H9 (cell line): ENCODE measurements at regions not wholly inside any gene's neighbourhood (a gene's known extent, or its start where the extent isn't known, plus 50 kb on each side); places are given as distances from the start of the nearest gene placed in this dataset.

ENCODE experiments used
- DNase-seq: peaks from one replicate; pipeline ENCODE4 v3.0.0-alpha.2; 2017
- H2AFZ ChIP-seq: one replicate; pipeline ENCODE4 v1.6.1; 2013; ENCODE audit warnings: mild to moderate bottlenecking, low read length, control low read depth, moderate library complexity
- H2AK5ac ChIP-seq: 2 replicates; pipeline ENCODE4 v1.6.1; 2013; ENCODE audit warnings: low read length, control low read depth, mixed read lengths; ENCODE audit not compliant: insufficient read length
- H2BK120ac ChIP-seq: one replicate; pipeline ENCODE4 v1.6.1; 2013; ENCODE audit warnings: low read depth, mild to moderate bottlenecking, low read length, control low read depth, inconsistent platforms; ENCODE audit not compliant: poor library complexity, severe bottlenecking
- H2BK12ac ChIP-seq: 2 replicates; pipeline ENCODE4 v1.6.1; 2013; ENCODE audit warnings: low read length, control low read depth, mixed read lengths, low read depth; ENCODE audit not compliant: insufficient read length
- H2BK15ac ChIP-seq: 2 replicates; pipeline ENCODE4 v1.6.1; 2013; ENCODE audit warnings: low read depth, low read length, control low read depth
- H2BK20ac ChIP-seq: one replicate; pipeline ENCODE4 v1.6.1; 2013; ENCODE audit warnings: low read depth, mild to moderate bottlenecking, low read length, control low read depth, inconsistent platforms; ENCODE audit not compliant: poor library complexity, severe bottlenecking
- H2BK5ac ChIP-seq: 2 replicates; pipeline ENCODE4 v1.6.1; 2013; ENCODE audit warnings: low read length, control low read depth, mixed read lengths; ENCODE audit not compliant: insufficient read length
- H3K14ac ChIP-seq: 2 replicates; pipeline ENCODE4 v1.6.1; 2013; ENCODE audit warnings: low read length, control low read depth; ENCODE audit not compliant: insufficient read depth
- H3K18ac ChIP-seq: 2 replicates; pipeline ENCODE4 v1.6.1; 2013; ENCODE audit warnings: low read depth, mild to moderate bottlenecking, mixed read lengths, low read length, control low read depth; ENCODE audit not compliant: insufficient read length
- H3K23ac ChIP-seq: 2 replicates; pipeline ENCODE4 v1.6.1; 2013; ENCODE audit warnings: low read length, control low read depth, mixed read lengths, low read depth; ENCODE audit not compliant: insufficient read length
- H3K23me2 ChIP-seq: 2 replicates; pipeline ENCODE4 v1.6.1; 2013; ENCODE audit warnings: low read depth, mild to moderate bottlenecking, mixed read lengths, low read length, control low read depth; ENCODE audit not compliant: insufficient read length, poor library complexity, severe bottlenecking
- H3K27ac ChIP-seq: 2 replicates; pipeline ENCODE4 v1.5.1; 2013; ENCODE audit warnings: low read length, control low read depth, mixed read lengths, low read depth; ENCODE audit not compliant: insufficient read length
- H3K27me3 ChIP-seq: 2 replicates; pipeline ENCODE4 v1.6.1; 2013; ENCODE audit warnings: low read length, control low read depth, inconsistent platforms; ENCODE audit not compliant: insufficient read depth
- H3K4ac ChIP-seq: 2 replicates; pipeline ENCODE4 v1.6.1; 2013; ENCODE audit warnings: low read depth, mild to moderate bottlenecking, control low read depth, inconsistent platforms, low read length, moderate library complexity
- H3K4me1 ChIP-seq: 2 replicates; pipeline ENCODE4 v1.6.1; 2013; ENCODE audit warnings: low read length, control low read depth, inconsistent platforms; ENCODE audit not compliant: insufficient read depth
- H3K4me2 ChIP-seq: 2 replicates; pipeline ENCODE4 v1.6.1; 2013; ENCODE audit warnings: low read length, control low read depth, mixed read lengths; ENCODE audit not compliant: insufficient read length, insufficient read depth
- H3K56ac ChIP-seq: 2 replicates; pipeline ENCODE4 v1.6.1; 2013; ENCODE audit warnings: low read depth, mild to moderate bottlenecking, mixed read lengths, low read length, control low read depth; ENCODE audit not compliant: insufficient read length
- H3K79me1 ChIP-seq: 2 replicates; pipeline ENCODE4 v1.6.1; 2013; ENCODE audit warnings: low read depth, mild to moderate bottlenecking, moderate library complexity, low read length, control low read depth, inconsistent platforms; ENCODE audit not compliant: insufficient read depth, poor library complexity, severe bottlenecking
- H3K79me2 ChIP-seq: 2 replicates; pipeline ENCODE4 v1.6.1; 2013; ENCODE audit warnings: low read length, control low read depth, inconsistent platforms; ENCODE audit not compliant: insufficient read depth
- H3K9ac ChIP-seq: 2 replicates; pipeline ENCODE4 v1.6.1; 2013; ENCODE audit warnings: low read length, control low read depth, mixed read lengths; ENCODE audit not compliant: insufficient read length; ENCODE audit errors: extremely low read depth
- H3K9me3 ChIP-seq: one replicate; pipeline ENCODE4 v1.6.1; 2013; ENCODE audit warnings: low read depth, low read length, inconsistent platforms; ENCODE audit not compliant: control insufficient read depth
- H3T11ph ChIP-seq: one replicate; pipeline ENCODE4 v1.6.1; 2013; ENCODE audit warnings: mild to moderate bottlenecking, low read length, control low read depth, inconsistent platforms
- H4K20me1 ChIP-seq: one replicate; pipeline ENCODE4 v1.6.1; 2013; ENCODE audit not compliant: control insufficient read depth, insufficient read length, insufficient read depth
- H4K5ac ChIP-seq: 2 replicates; pipeline ENCODE4 v1.6.1; 2013; ENCODE audit warnings: low read depth, mild to moderate bottlenecking, mixed read lengths, low read length, control low read depth; ENCODE audit not compliant: insufficient read length
- H4K8ac ChIP-seq: replicated peaks from 2 replicates; pipeline ENCODE4 v1.6.1; 2013; ENCODE audit warnings: low read length, control low read depth, mixed read lengths, low read depth; ENCODE audit not compliant: insufficient read length
- H4K91ac ChIP-seq: 2 replicates; pipeline ENCODE4 v1.6.1; 2013; ENCODE audit warnings: low read depth, mild to moderate bottlenecking, moderate library complexity, mixed read lengths, low read length, control low read depth; ENCODE audit not compliant: insufficient read length
- H3K27ac Mint-ChIP-seq, 3 experiments: 2 replicates in 2 of 3; 3 replicates in 1 of 3; pipeline ENCODE4 v1.8.0; 2020 to 2021; ENCODE audit warnings: mixed read lengths in 3 of 3, mild to moderate bottlenecking in 1 of 3, moderate library complexity in 1 of 3
- H3K27me3 Mint-ChIP-seq: 2 replicates; pipeline ENCODE4 v1.8.0; 2021; ENCODE audit warnings: low read depth, mild to moderate bottlenecking, moderate library complexity, mixed read lengths
- H3K36me3 Mint-ChIP-seq, 3 experiments: 2 replicates in 2 of 3; 3 replicates in 1 of 3; pipeline ENCODE4 v1.8.0; 2020 to 2021; ENCODE audit warnings: low read depth in 3 of 3, mixed read lengths in 3 of 3; ENCODE audit not compliant: insufficient read depth in 1 of 3
- H3K4me1 Mint-ChIP-seq, 2 experiments: 2 replicates each; pipeline ENCODE4 v1.8.0; 2020; ENCODE audit warnings: mixed read lengths in 2 of 2
- H3K4me3 Mint-ChIP-seq, 2 experiments: 2 replicates in 1 of 2; 3 replicates in 1 of 2; pipeline ENCODE4 v1.8.0; 2020 to 2021; ENCODE audit warnings: mild to moderate bottlenecking in 2 of 2, mixed read lengths in 2 of 2, moderate library complexity in 1 of 2
- H3K9me3 Mint-ChIP-seq, 2 experiments: 2 replicates in 1 of 2; 3 replicates in 1 of 2; pipeline ENCODE4 v1.8.0; 2020; ENCODE audit warnings: mild to moderate bottlenecking in 2 of 2, mixed read lengths in 2 of 2, moderate library complexity in 1 of 2
- CTCF ChIP-seq: fragments of 200-600 bp; sonication (generic); conservative IDR thresholded peaks from 3 replicates; pipeline ENCODE4 v1.8.0; 2021; ENCODE audit warnings: antibody characterized with exemption, mild to moderate bottlenecking
- WGBS: extraction: QIAGEN DNeasy Blood & Tissue Kit; methylation state at CpG from one replicate; pipeline ENCODE4 v1.1.7; 2013; ENCODE audit warnings: missing lambda C conversion rate, low lambda C conversion rate, mixed read lengths; ENCODE audit not compliant: insufficient read length; ENCODE audit errors: extremely low coverage; 5-methylcytosine and 5-hydroxymethylcytosine counted together

GRCh38 chr7:53272081-53272480 is 236.6 kb downstream of the POM121L12 start:
- H3K4me1 ChIP-seq: no peaks in the 10 kb centered on the region
- H3K27ac ChIP-seq: no peak overlapping the region
- H2AK5ac ChIP-seq: no peak overlapping the region
- no peak overlapping the region for H2BK15ac ChIP-seq
- H3K79me1 ChIP-seq: no peaks in the 10 kb centered on the region
- H2BK12ac ChIP-seq: no peak overlapping the region
- no peak for DNase-seq
- H4K20me1 ChIP-seq: no peaks in the 10 kb centered on the region
- H3T11ph ChIP-seq: no peak overlapping the region
- Mint-ChIP-seq H3K4me1 (peaks cover 0 to 6% of the 10 kb centered on the region in 2 experiments; a peak in 2 of 4 replicates), H3K27ac (no peak overlapping the region), H3K27me3 (no peaks in the 10 kb centered on the region), H3K36me3 (no peaks in the 10 kb centered on the region), H3K9me3 (no peaks in the 10 kb centered on the region; a peak in 2 of 5 replicates), H3K4me3 (no peak overlapping the region)
- H3K14ac ChIP-seq: no peak overlapping the region
- H3K9me3 ChIP-seq: no peaks in the 10 kb centered on the region
- no peak overlapping the region for H3K4me2 ChIP-seq
- H4K5ac ChIP-seq: no peak overlapping the region
- H3K23me2 ChIP-seq: no peaks in the 10 kb centered on the region
- no peaks in the 10 kb centered on the region for H3K27me3 ChIP-seq
- H4K91ac ChIP-seq: no peak overlapping the region
- H3K4ac ChIP-seq: no peak overlapping the region
- H3K23ac ChIP-seq: no peak overlapping the region
- no peak overlapping the region for H2BK20ac ChIP-seq
- H3K79me2 ChIP-seq: no peaks in the 10 kb centered on the region
- WGBS: no CpG with 5 or more reads among the region's 4 CpGs
- H2BK120ac ChIP-seq: no peak overlapping the region
- no peak overlapping the region for H2AFZ ChIP-seq
- no peak for TF ChIP-seq CTCF
- no peak overlapping the region for H4K8ac ChIP-seq
- no peak overlapping the region for H3K56ac ChIP-seq
- no peak overlapping the region for H3K9ac ChIP-seq
- no peak overlapping the region for H3K18ac ChIP-seq
- H2BK5ac ChIP-seq: no peak overlapping the region
